Ovary (tissue), 7 donors: ENCODE measurements at regions not wholly inside any gene's neighbourhood (a gene's known extent, or its start where the extent isn't known, plus 50 kb on each side); places are given as distances from the start of the nearest gene placed in this dataset.

Source experiments
- DNase-seq, 5 donors: peaks; one replicate each; pipeline ENCODE4 v3.0.0-alpha.2; 2019 to 2020
- H3K27ac ChIP-seq, 2 donors: fragments of 200-600 bp; one replicate each; pipeline versions ENCODE4 v1.5.1 to v1.8.0; 2019 to 2022
- H3K27me3 ChIP-seq: fragments of 200-600 bp; one replicate; pipeline ENCODE4 v1.8.0; 2022
- H3K36me3 ChIP-seq: fragments of 200-600 bp; sonication (generic); one replicate; pipeline ENCODE4 v1.5.1; 2019
- H3K4me1 ChIP-seq: one replicate; pipeline ENCODE4 v1.8.1; 2013; ENCODE audit warnings: mild to moderate bottlenecking, moderate library complexity; ENCODE audit not compliant: insufficient read depth
- H3K4me3 ChIP-seq: fragments of 200-600 bp; sonication (generic); one replicate; pipeline ENCODE4 v1.5.1; 2017
- H3K9me3 ChIP-seq, 2 donors: fragments of 200-600 bp in 1 of 2; sonication (generic) in 1 of 2; one replicate each; pipeline versions ENCODE4 v1.5.1 to v1.8.1; 2013 to 2019; ENCODE audit warnings: mild to moderate bottlenecking in 1 of 2, moderate library complexity in 1 of 2
- EP300 ChIP-seq: sonication (generic); formaldehyde crosslinking; IDR thresholded peaks from one replicate; pipeline ENCODE4 v1.6.1; 2017; ENCODE audit warnings: antibody characterized with exemption
- POLR2A ChIP-seq: fragments of 450-650 bp; IDR thresholded peaks from one replicate; pipeline ENCODE4 v1.6.1; 2017; ENCODE audit warnings: antibody characterized with exemption, mild to moderate bottlenecking, moderate library complexity
- WGBS, 3 donors: extraction: QIAGEN DNeasy Blood & Tissue Kit in 1 of 3; methylation state at CpG; one replicate each; pipeline versions ENCODE4 v1.1.5 to v1.1.7; 2013 to 2017; 5-methylcytosine and 5-hydroxymethylcytosine counted together
- intact Hi-C, 4 donors: fragments of 100-400 bp; cut with DNase I; formaldehyde crosslinking; loops; one replicate each; pipeline versions ENCODE4 v1.11.0 to v1.15.1; 2022 to 2023
- TF ChIP-seq, protein P1 (sequence below), 3 donors: fragments of 450-650 bp in 2 of 3; fragments of 200-600 bp in 1 of 3; IDR thresholded peaks; one replicate each; pipeline versions ENCODE4 v1.5.1 to v1.8.0; 2016 to 2022; ENCODE audit warnings: antibody characterized with exemption in 3 of 3, mild to moderate bottlenecking in 1 of 3
- donor health status: DM: no; HTN: no; CAD: no; lungs with moderate emphysema.
- donor health status: DM: no; HTN: no; CAD: no.
- donor health status: Bipolar disorder and iron deficiency.
- donor health status: DM: no; HTN: no; CAD: no.
- donor health status: DM: yes; HTN: yes; CAD: no.

DNA sequence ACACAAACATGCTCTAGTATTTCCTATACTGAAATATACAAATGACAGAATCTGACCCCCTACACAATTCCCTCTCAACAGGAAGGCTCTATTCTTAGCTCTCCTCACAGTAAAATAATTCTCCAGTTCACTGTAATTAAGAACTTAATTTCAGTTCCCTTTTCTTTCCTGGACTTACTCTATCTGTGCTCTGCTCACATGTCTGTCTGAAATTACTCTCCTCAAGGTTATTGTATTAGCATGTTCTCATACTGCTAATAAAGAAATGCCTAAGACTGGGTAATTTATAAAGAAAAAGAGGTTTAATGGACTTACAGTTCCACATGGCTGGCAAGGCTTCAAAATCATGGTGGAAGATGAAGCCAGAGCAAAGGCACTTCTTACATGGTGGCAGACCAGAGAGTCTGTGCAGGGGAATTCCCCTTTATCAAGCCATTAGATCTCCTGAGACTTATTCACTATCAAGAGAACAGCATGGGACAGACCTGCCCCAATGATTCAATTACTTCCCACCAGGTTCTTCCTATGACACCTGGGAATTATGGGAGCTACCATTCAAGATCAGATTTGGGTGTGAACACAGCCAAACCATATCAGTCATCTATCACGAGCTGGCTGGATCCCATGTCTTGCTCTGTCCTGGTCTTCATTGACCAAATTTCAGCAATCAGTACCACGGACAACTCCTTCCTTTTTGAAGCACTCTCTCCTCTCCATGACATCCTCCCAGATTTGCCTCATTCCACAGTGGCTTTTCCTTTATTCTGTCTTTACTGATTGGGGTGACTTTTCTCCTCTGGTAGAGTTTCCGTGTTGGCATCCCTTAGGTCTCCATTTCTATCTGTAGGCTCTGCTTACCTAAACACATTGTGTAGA lies 110.9 kb downstream of the GALR1 start:
- no peaks in the 10 kb centered on the region for H3K27me3 ChIP-seq
- WGBS, 3 donors, result 37 to 53% (median 41%) methylated on average over 3 of the region's 3 CpGs
- intact Hi-C loops, result no loop called here
- H3K9me3 ChIP-seq, result no peaks in the 10 kb centered on the region
- no peak for DNase-seq
- H3K4me1 ChIP-seq, result no peaks in the 10 kb centered on the region
- TF ChIP-seq POLR2A, result no peak
- no peak for TF ChIP-seq EP300
- TF ChIP-seq, protein P1, sequence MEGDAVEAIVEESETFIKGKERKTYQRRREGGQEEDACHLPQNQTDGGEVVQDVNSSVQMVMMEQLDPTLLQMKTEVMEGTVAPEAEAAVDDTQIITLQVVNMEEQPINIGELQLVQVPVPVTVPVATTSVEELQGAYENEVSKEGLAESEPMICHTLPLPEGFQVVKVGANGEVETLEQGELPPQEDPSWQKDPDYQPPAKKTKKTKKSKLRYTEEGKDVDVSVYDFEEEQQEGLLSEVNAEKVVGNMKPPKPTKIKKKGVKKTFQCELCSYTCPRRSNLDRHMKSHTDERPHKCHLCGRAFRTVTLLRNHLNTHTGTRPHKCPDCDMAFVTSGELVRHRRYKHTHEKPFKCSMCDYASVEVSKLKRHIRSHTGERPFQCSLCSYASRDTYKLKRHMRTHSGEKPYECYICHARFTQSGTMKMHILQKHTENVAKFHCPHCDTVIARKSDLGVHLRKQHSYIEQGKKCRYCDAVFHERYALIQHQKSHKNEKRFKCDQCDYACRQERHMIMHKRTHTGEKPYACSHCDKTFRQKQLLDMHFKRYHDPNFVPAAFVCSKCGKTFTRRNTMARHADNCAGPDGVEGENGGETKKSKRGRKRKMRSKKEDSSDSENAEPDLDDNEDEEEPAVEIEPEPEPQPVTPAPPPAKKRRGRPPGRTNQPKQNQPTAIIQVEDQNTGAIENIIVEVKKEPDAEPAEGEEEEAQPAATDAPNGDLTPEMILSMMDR (IDR thresholded peaks at IDR 0.05), result no peak
- H3K36me3 ChIP-seq, result no peaks in the 10 kb centered on the region
- H3K4me3 ChIP-seq, result no peak overlapping the region
- no peak overlapping the region for H3K27ac ChIP-seq

DNA sequence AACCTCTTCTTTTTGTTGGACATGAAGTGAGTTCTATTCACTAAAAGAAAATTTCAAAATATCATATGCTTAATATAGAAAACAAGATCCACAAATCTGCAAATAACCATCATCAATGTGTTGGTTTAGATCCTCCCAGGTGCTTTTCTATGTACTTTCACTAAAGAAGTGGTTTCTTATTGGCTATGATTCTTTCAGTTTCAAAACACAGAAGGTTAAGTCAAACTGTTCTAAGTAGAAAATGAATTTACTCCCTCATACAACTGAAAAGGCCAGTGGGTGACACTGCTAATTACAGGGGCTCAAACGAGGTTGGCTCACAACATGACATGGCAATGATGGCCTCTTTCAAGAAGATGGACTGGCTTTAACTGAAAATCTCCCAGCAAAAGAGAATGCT lies 111.7 kb downstream of the GALR1 start:
- intact Hi-C loops, result no loop called here
- TF ChIP-seq EP300, result no peak
- TF ChIP-seq, protein P1 (IDR thresholded peaks at IDR 0.05), result no peak
- no peak for TF ChIP-seq POLR2A
- Histone ChIP-seq H3K27me3 (no peaks in the 10 kb centered on the region), H3K36me3 (no peaks in the 10 kb centered on the region), H3K4me3 (no peak overlapping the region), H3K4me1 (no peaks in the 10 kb centered on the region), H3K27ac (no peak overlapping the region), H3K9me3 (no peaks in the 10 kb centered on the region)
- 32 to 43% (median 38%) methylated on average over 1 of the region's 1 CpG for WGBS, 3 donors
- no peak for DNase-seq

DNA sequence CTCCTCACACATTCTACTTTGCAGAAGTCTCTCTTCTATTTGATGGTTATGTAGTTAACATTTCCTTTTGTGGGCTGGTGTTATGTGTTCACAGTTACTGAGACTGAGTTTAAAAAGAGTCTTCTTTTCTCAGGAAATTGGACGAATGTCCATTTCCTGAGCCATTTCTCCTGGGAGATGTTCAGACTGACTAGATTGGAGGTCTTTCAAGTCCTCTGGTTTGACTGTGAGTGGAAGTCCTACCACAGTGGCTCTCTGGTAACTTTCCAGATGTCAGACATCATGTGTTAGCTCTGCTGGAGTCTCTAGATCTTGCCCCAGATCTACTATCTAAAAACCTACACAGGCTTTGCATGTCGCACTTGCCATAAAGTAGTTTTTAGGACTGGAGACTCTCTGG lies 116.0 kb downstream of the GALR1 start:
- H3K9me3 ChIP-seq, result no peaks in the 10 kb centered on the region
- no peaks in the 10 kb centered on the region for H3K27me3 ChIP-seq
- H3K4me1 ChIP-seq, result peaks cover 1% of the 10 kb centered on the region
- WGBS, 3 donors, result 80 to 83% (median 83%) methylated on average over 2 of the region's 2 CpGs
- H3K27ac ChIP-seq, result no peak overlapping the region
- H3K4me3 ChIP-seq, result no peak overlapping the region
- no peak for DNase-seq
- intact Hi-C loops, result no loop called here
- no peaks in the 10 kb centered on the region for H3K36me3 ChIP-seq
- TF ChIP-seq, protein P1 (IDR thresholded peaks at IDR 0.05), result no peak
- TF ChIP-seq POLR2A (no peak), EP300 (no peak)

DNA sequence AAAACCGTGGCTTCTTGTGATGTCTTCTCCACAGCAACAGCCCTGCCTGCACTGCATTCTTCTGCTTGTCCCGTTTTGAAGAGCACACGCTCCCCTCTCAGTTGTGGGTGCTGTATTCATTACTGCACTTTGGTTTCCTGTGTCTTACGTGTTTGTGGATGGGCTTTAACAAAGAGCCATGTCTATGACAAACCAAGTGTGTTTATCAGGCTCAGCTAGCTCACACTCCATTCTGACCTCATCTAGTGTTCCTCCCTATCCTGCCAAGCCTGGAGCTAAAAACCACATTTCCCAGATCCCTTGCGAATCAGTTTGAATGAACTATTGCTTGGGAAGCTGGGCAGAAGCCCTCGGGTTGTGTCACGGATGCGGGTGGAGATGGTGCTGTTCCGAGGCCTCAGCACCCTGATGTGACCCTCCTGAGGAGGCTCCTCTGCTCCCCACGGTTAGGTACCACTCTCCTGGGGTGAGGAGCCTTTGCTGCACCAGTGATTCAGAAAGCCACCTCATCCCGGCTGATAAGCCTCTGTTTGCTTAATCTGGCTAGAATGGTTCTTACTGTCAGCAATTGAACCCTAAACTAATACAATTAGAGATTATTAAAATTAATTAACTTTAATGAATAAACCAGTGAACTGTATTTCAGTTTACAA lies 116.5 kb downstream of the GALR1 start:
- Histone ChIP-seq H3K9me3 (no peaks in the 10 kb centered on the region), H3K27me3 (no peaks in the 10 kb centered on the region), H3K4me3 (no peak overlapping the region), H3K36me3 (no peaks in the 10 kb centered on the region), H3K27ac (no peak overlapping the region), H3K4me1 (peaks cover 1% of the 10 kb centered on the region)
- 75 to 83% (median 79%) methylated on average over 11 of the region's 11 CpGs for WGBS, 3 donors
- intact Hi-C loops, result no loop called here
- TF ChIP-seq, protein P1 (IDR thresholded peaks at IDR 0.05), result no peak
- TF ChIP-seq EP300 (no peak), POLR2A (no peak)
- DNase-seq, result no peak
